Muscle of arm (tissue), 1 donor: ENCODE measurements at regions not wholly inside any gene's neighbourhood (a gene's known extent, or its start where the extent isn't known, plus 50 kb on each side); places are given as distances from the start of the nearest gene placed in this dataset.
A peak's percentile ranks its signal among the peaks of the same experiment; 100 is the strongest.

Experiments used
- DNase-seq: peaks from one replicate; pipeline ENCODE4 v3.0.0-alpha.2; 2013

DNA sequence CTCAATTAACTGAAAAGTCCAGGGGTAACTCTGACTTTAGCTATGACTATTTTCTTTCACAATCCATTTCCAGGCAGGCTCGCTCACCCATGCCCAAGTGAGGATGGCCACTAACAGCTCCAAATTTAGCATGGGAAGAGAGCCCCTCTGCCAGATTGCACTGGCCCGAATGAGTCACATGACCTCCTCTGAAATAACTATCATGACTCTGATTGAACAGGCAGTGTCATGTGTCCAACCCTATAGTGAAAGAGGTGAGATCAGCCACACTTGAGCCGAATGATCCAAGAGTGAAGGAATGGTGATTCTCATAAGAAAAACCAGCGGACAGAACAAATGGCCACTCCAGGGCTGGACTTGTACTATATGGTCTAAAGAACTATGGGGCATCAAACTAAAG lies 242.3 kb downstream of the NSG2 start:
- DNase-seq: no peak

DNA sequence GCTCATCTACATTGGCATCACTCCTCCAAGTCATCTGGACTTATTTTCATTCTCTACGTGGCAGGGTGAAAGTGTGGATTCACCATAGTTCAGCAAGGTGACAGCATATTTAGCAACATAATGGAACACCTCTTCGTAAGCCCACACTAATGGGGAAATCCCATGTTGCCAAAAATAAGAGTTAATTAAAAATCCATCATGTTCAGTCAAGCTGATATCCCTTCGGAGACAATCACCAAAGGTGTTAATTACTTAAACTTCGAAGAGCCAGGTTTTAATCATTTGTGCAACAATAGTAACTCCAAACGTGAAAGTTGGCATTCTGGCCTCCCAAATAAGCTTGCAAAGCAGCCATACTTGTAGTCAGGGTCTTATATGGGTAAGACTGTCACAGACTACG lies 242.9 kb downstream of the NSG2 start:
- DNase-seq: no peak

- peak; percentile 17 for DNase-seq
These were observed 245.7 kb downstream of the NSG2 start for GRCh38 chr5:174291162-174291561.

DNA sequence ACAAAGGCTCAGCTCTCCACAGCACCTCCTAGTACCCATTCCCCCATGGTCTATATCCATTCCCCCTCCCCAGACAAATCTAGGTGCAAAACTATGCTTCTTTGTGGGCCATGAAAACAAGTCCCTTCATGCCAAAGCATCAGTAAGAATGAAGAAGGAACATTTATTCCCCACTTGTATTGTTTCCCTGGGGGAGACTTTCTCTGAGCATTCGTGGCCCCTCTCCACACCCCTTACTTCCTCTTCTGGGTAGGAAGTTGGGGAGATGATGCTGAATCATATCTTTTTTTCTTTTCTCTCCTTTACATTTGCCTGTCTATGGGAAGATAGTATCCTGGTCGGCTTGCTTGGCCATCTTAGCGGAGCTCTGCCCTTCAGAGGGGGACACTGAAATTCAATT lies 246.8 kb downstream of the NSG2 start:
- DNase-seq: no peak

- DNase-seq: no peak
These were observed 247.5 kb downstream of the NSG2 start for GRCh38 chr5:174293006-174293405.

- no peak for DNase-seq
These were observed 248.0 kb downstream of the NSG2 start for GRCh38 chr5:174293481-174293880.

GRCh38 chr5:174294891-174295620 lies 249.6 kb downstream of the NSG2 start:
- DNase-seq: no peak

- DNase-seq: peak; percentile 31
These were observed 250.4 kb downstream of the NSG2 start for GRCh38 chr5:174295702-174296436.

DNA sequence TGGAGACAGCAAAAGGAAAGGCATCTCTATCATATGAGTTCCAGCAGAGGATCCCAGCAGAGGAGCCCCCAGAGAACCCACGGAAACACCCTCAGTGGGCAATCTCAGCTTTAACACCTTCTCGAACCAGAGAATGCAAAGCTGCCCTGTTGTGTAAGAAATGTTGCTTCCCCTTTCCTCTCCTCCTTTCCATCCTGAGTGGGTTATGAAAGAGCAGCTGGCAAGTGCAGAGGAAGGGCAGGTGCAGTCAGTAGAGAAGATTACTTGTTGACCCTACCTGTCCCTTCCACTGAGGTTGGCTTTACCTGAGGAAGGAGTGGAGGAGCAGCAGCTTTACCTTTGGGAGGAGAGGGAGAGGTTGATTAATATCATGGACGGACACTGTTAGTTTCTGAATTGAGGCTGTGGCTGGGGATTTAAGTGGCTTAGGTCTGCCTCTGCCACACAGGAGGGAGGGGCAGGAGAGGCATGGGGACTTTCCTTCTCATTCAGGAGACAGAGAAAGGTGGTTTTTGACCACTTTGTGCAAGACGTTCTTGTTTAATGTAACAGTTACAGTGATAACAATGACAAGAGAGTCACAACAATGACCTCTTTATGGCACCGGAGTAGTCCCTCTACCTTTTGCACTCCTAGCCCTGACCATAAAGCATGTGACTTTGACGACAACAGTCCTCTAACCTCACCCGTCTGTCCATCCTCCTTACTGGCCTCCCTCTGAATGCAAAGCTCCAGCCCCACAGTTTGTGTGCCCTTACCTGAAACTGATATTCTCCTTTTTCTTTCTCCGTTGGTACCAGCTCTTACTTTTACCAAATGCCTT lies 254.8 kb downstream of the NSG2 start:
- DNase-seq: no peak

DNA sequence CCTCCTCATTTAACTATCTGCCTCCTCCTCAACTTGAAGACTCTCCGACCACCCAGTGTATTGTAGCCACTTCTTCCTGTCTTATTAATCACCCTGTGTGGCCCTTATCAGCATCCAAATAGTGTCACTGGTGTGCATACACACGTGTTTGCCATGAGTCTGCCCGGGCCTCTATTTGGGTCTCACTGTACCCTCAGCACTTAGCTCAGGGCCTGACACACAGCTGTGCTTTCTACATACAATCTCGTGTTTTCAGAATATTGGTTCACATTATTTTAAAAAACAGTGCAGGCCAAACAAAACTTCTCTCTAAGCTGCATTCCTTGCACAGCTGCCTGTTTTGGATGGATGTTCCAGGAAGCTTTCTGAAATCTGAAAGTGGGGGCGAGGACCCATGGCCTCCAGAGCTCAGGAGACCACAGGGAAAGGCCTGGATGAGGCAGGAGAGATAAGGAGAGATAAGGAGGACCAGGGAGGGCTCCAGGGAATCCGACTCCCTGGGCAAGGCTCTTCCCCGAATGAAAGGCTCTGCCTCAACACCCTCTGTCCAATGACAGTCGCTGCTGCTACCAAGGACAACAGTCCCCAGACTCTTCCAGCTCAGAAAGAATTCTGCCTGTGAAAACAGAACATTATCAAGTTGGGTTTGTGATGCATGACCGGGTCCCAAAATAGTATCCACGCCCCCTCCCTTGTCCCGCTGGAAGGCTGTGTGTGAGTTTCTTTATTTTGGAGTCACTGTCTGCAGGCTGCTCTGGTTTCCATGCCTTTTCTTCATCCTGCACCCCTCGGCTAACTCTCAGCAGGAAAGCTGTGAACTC lies 255.6 kb downstream of the NSG2 start:
- DNase-seq: peak; percentile 33

- DNase-seq: no peak
These were observed 256.5 kb downstream of the NSG2 start for GRCh38 chr5:174301848-174302625.

DNA sequence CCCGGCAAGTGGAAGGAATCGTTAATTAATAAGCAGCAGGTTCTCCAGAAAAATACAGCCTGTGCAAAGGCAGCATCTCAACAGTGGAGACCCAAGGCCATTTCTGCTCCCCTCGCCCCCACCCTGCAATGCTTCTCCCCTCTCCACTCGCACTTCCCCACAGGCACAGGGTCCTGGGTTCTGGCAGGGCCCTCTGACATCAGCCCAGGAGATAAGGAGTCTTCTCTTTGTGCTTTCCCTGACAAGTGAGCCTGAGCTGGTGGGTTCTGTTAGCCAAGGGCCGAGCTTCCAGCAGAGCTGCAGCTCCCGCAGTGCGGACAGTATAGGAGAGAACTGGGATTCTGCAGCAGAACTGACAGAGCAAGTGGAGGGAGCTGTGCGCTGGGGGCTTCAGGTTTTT lies 257.5 kb downstream of the NSG2 start:
- no peak for DNase-seq

- DNase-seq: no peak
These were observed 258.0 kb downstream of the NSG2 start for GRCh38 chr5:174303437-174304045.

GRCh38 chr5:174305241-174305681 lies 259.8 kb downstream of the NSG2 start:
- DNase-seq: no peak

GRCh38 chr5:174306345-174307030 lies 261.0 kb downstream of the NSG2 start:
- DNase-seq: no peak

DNA sequence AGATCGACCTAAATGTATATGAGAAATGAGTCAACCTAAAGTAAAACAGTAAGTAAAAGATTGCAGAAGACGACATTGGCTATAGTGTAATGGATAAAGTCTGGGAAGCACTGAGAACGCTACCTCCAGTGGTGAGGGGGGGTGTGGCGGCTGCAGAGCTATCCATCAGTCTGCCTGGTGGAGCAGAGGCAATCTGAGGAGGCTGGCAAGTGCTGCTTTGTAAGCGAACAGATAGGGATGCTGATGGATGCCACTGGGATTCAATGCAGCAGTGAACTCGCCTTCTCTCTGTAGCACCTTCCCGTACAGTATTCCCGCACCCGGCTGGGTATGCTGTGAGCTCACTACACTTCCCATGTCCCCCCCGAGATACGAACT lies 261.5 kb downstream of the NSG2 start:
- DNase-seq: no peak

- DNase-seq: no peak
These were observed 262.3 kb downstream of the NSG2 start for GRCh38 chr5:174307656-174308271.

DNA sequence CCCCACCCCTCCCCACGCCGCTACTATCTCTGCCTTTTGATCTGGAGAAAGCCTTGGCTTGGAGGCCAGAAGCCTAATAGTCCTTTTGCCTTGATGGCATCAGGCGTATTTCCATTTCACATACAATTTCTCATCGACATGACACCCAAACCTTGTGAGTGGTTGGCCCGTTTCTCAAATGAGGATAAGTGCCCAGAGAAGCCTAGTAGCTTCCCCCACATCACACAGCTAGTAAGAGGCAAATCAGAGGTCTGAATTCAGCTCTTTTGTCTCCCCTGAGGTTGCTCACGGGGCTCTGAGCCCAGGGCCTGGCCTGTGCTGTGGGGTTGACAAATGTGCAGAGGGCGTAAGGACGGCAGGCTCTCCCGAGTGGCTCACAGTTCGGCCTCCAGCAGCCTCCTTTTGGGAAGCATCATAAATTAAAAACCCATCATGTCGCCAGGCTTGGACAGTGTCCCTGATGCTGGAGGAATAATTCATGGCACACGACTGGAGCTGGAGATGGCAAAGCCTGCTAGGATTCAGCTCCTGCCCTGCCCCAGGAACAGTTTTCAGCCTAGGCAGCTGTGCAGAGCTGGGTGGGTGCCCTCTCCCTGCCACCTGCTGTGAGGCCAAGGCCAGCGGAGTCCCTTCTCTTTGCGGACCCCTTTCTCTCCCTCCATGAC lies 263.8 kb downstream of the NSG2 start:
- no peak for DNase-seq

- DNase-seq: no peak
These were observed 264.7 kb downstream of the NSG2 start for GRCh38 chr5:174310243-174310642.
